Keratinocyte (primary cell): ENCODE measurements at regions not wholly inside any gene's neighbourhood (a gene's known extent, or its start where the extent isn't known, plus 50 kb on each side); places are given as distances from the start of the nearest gene placed in this dataset.

Source experiments
- DNase-seq: peaks from one replicate; pipeline ENCODE4 v3.0.0-alpha.2; 2011; ENCODE audit warnings: low read depth, missing footprints, low spot score
- FAIRE-seq: peaks from 2 replicates; lab custom pipeline; 2011; peaks lifted over from hg19 to GRCh38; lab: Jason Lieb, UNC
- H2AFZ ChIP-seq: 2 replicates; pipeline ENCODE4 v1.6.0; 2012; ENCODE audit warnings: low read length, control low read depth, inconsistent platforms; ENCODE audit not compliant: control insufficient read depth
- H3K27ac ChIP-seq: 2 replicates; pipeline ENCODE4 v1.5.1; 2011; ENCODE audit warnings: low read length; ENCODE audit not compliant: control insufficient read depth, insufficient read depth
- H3K27me3 ChIP-seq: 3 replicates; pipeline ENCODE4 v1.6.0; 2011; ENCODE audit warnings: low read length; ENCODE audit not compliant: control insufficient read depth, insufficient read depth; ENCODE audit errors: extremely low read depth
- H3K36me3 ChIP-seq, 2 experiments: 2 replicates in 1 of 2; 3 replicates in 1 of 2; pipeline ENCODE4 v1.5.1; 2011; ENCODE audit warnings: low read length in 2 of 2, mild to moderate bottlenecking in 1 of 2; ENCODE audit not compliant: control insufficient read depth in 2 of 2, insufficient read depth in 2 of 2; ENCODE audit errors: extremely low read depth in 1 of 2
- H3K4me1 ChIP-seq: 3 replicates; pipeline ENCODE4 v1.5.1; 2011; ENCODE audit warnings: low read length; ENCODE audit not compliant: control insufficient read depth, insufficient read depth; ENCODE audit errors: extremely low read depth
- H3K4me2 ChIP-seq: 3 replicates; pipeline ENCODE4 v1.6.0; 2011; ENCODE audit warnings: low read depth, low read length; ENCODE audit not compliant: control insufficient read depth, insufficient read depth; ENCODE audit errors: extremely low read depth
- H3K4me3 ChIP-seq, 3 experiments: fragments of 200-600 bp in 1 of 3; sonication (generic) in 1 of 3; 2 replicates in 2 of 3; 3 replicates in 1 of 3; pipeline ENCODE4 v1.5.1; 2011 to 2016; ENCODE audit warnings: low read length in 3 of 3, mild to moderate bottlenecking in 3 of 3, control low read depth in 2 of 3, inconsistent platforms in 1 of 3, low read depth in 1 of 3, mixed read lengths in 1 of 3, mixed run types in 1 of 3, moderate library complexity in 1 of 3; ENCODE audit not compliant: control insufficient read depth in 2 of 3, insufficient read depth in 2 of 3; ENCODE audit errors: extremely low read depth in 1 of 3
- H3K79me2 ChIP-seq: 2 replicates; pipeline ENCODE4 v1.6.0; 2012; ENCODE audit warnings: low read length; ENCODE audit not compliant: control insufficient read depth, insufficient read depth
- H3K9ac ChIP-seq: 3 replicates; pipeline ENCODE4 v1.6.0; 2011; ENCODE audit warnings: low read length; ENCODE audit not compliant: control insufficient read depth, insufficient read depth; ENCODE audit errors: extremely low read depth
- H3K9me1 ChIP-seq: 3 replicates; pipeline ENCODE4 v1.6.0; 2011; ENCODE audit warnings: low read length; ENCODE audit not compliant: control insufficient read depth, insufficient read depth; ENCODE audit errors: extremely low read depth
- H3K9me3 ChIP-seq: 2 replicates; pipeline ENCODE4 v1.5.1; 2012; ENCODE audit warnings: low read depth, low read length; ENCODE audit not compliant: control insufficient read depth
- H4K20me1 ChIP-seq: 3 replicates; pipeline ENCODE4 v1.6.0; 2011; ENCODE audit warnings: low read length; ENCODE audit not compliant: control insufficient read depth, insufficient read depth; ENCODE audit errors: extremely low read depth
- CTCF ChIP-seq, 3 experiments: IDR thresholded peaks in 1 of 3; conservative IDR thresholded peaks in 1 of 3; optimal IDR thresholded peaks in 1 of 3; 2 replicates in 2 of 3; 3 replicates in 1 of 3; pipeline versions ENCODE3 to v1.5.1; 2011; ENCODE audit warnings: low read length in 3 of 3, mild to moderate bottlenecking in 3 of 3, moderate library complexity in 2 of 3, control low read depth in 1 of 3, inconsistent platforms in 1 of 3; ENCODE audit not compliant: insufficient read depth in 2 of 3; ENCODE audit errors: extremely low read depth in 1 of 3
- EZH2 ChIP-seq: IDR thresholded peaks from one replicate; pipeline ENCODE4 v1.6.1; 2012; ENCODE audit warnings: inconsistent platforms, mild to moderate bottlenecking, low read length, moderate library complexity
- dilution Hi-C: fragments of 300-500 bp; cut with MboI; formaldehyde crosslinking; loops from one replicate; pipeline ENCODE4 v1.7.0; 2020; ENCODE audit warnings: low sequenced_read_pairs; ENCODE audit not compliant: extremely low pct_ligation_motif_present

- Histone ChIP-seq H3K36me3 (no peaks in the 10 kb centered on the region), H3K27me3 (no peaks in the 10 kb centered on the region), H3K4me3 (no peak overlapping the region), H4K20me1 (no peaks in the 10 kb centered on the region), H3K79me2 (no peaks in the 10 kb centered on the region), H3K4me1 (peaks cover 54% of the 10 kb centered on the region), H3K4me2 (peak overlapping the region; percentile 67), H3K27ac (peak overlapping the region; percentile 70), H3K9me3 (no peaks in the 10 kb centered on the region), H2AFZ (peak overlapping the region; percentile 89), H3K9ac (peak overlapping the region; percentile 18), H3K9me1 (no peaks in the 10 kb centered on the region)
- FAIRE-seq (peak; percentile 81), DNase-seq (no peak)
- TF ChIP-seq EZH2 (no peak), CTCF (optimal IDR thresholded peaks at IDR 0.05 in 1 of 3, IDR thresholded peaks at IDR 0.05 in 1 of 3, conservative IDR thresholded peaks at IDR 0.05 in 1 of 3; ENCODE audit: extremely low read depth in 1 of 3, insufficient read depth in 2 of 3, low read length in 3 of 3) (no peak)
- dilution Hi-C loops = no loop called here
These were observed 161.9 kb upstream of the ATP11B start for GRCh38 chr3:182631183-182632076.

- peak overlapping the region; percentile 89 for H2AFZ ChIP-seq
These were observed 161.3 kb upstream of the ATP11B start for GRCh38 chr3:182632077-182632393.

More at GRCh38 chr3:182632077-182632393, 161.3 kb upstream of the ATP11B start:
- peak overlapping the region; percentile 70 for H3K27ac ChIP-seq
- DNase-seq (no peak), FAIRE-seq (no peak)
- H3K27me3 ChIP-seq = no peaks in the 10 kb centered on the region
- no peaks in the 10 kb centered on the region for H3K36me3 ChIP-seq
- H3K9ac ChIP-seq = peak overlapping the region; percentile 18
- H3K4me3 ChIP-seq = no peak overlapping the region
- no peaks in the 10 kb centered on the region for H3K9me1 ChIP-seq
- no peaks in the 10 kb centered on the region for H3K9me3 ChIP-seq
- H3K4me2 ChIP-seq = peak overlapping the region; percentile 67
- TF ChIP-seq CTCF (optimal IDR thresholded peaks at IDR 0.05 in 1 of 3, IDR thresholded peaks at IDR 0.05 in 1 of 3, conservative IDR thresholded peaks at IDR 0.05 in 1 of 3; ENCODE audit: extremely low read depth in 1 of 3, insufficient read depth in 2 of 3, low read length in 3 of 3) = no peak
- TF ChIP-seq EZH2 = no peak
- no peaks in the 10 kb centered on the region for H4K20me1 ChIP-seq
- dilution Hi-C loops = no loop called here
- peaks cover 60% of the 10 kb centered on the region for H3K4me1 ChIP-seq
- H3K79me2 ChIP-seq = no peaks in the 10 kb centered on the region
